ENCODE measurements at regions not wholly inside any gene's neighbourhood (a gene's known extent, or its start where the extent isn't known, plus 50 kb on each side); places are given as distances from the start of the nearest gene placed in this dataset.

GRCh38 chr3:70517124-70517890 lies 204.9 kb upstream of the MDFIC2 start:
- TF ChIP-seq, protein P1, sequence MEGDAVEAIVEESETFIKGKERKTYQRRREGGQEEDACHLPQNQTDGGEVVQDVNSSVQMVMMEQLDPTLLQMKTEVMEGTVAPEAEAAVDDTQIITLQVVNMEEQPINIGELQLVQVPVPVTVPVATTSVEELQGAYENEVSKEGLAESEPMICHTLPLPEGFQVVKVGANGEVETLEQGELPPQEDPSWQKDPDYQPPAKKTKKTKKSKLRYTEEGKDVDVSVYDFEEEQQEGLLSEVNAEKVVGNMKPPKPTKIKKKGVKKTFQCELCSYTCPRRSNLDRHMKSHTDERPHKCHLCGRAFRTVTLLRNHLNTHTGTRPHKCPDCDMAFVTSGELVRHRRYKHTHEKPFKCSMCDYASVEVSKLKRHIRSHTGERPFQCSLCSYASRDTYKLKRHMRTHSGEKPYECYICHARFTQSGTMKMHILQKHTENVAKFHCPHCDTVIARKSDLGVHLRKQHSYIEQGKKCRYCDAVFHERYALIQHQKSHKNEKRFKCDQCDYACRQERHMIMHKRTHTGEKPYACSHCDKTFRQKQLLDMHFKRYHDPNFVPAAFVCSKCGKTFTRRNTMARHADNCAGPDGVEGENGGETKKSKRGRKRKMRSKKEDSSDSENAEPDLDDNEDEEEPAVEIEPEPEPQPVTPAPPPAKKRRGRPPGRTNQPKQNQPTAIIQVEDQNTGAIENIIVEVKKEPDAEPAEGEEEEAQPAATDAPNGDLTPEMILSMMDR (IDR thresholded peaks at IDR 0.05; ENCODE audit: insufficient read depth in 1 of 2, low read depth in 1 of 2, low read length in 1 of 2, severe bottlenecking in 1 of 2, unreplicated experiment in 1 of 2), result no peak

GRCh38 chr3:70516076-70516475 lies 203.6 kb upstream of the MDFIC2 start:
- no peak for DNase-seq
- BruUV-seq (replicated peaks), result no TSS peak
- Histone ChIP-seq H3K4me1 (no peaks in the 10 kb centered on the region), H3K36me3 (ENCODE audit: control insufficient read depth, insufficient read depth, low read length) (no peaks in the 10 kb centered on the region), H3K9me3 (no peaks in the 10 kb centered on the region), H3K27me3 (replicated peaks; ENCODE audit: control insufficient read depth, insufficient read depth, low read length) (no peaks in the 10 kb centered on the region), H3K4me3 (ENCODE audit: low read depth, low read length) (no peak overlapping the region)
- H3K4me3 Mint-ChIP-seq (ENCODE audit: unreplicated experiment), result no peak overlapping the region
- intact Hi-C loops (cut with micrococcal nuclease; ENCODE audit: unreplicated experiment), result no loop called here
- CTCF ChIA-PET, result no interaction called here
- peaks cover 6% of the 10 kb centered on the region for H3K27me3 Mint-ChIP-seq (ENCODE audit: insufficient read depth, unreplicated experiment)
- TF ChIP-seq, protein P1 (IDR thresholded peaks at IDR 0.05; ENCODE audit: insufficient read depth in 1 of 2, low read depth in 1 of 2, low read length in 1 of 2, severe bottlenecking in 1 of 2, unreplicated experiment in 1 of 2), result no peak
- H3K9me3 Mint-ChIP-seq (ENCODE audit: unreplicated experiment), result no peaks in the 10 kb centered on the region
- no peak overlapping the region for H3K27ac Mint-ChIP-seq (ENCODE audit: unreplicated experiment)
- H3K4me1 Mint-ChIP-seq (ENCODE audit: low read depth, unreplicated experiment), result no peaks in the 10 kb centered on the region
- POLR2A ChIA-PET, result no interaction called here
- H3K36me3 Mint-ChIP-seq (ENCODE audit: insufficient read depth, unreplicated experiment), result no peaks in the 10 kb centered on the region

More at GRCh38 chr3:70517124-70517890, 204.9 kb upstream of the MDFIC2 start:
- Mint-ChIP-seq H3K9me3 (ENCODE audit: unreplicated experiment) (no peaks in the 10 kb centered on the region), H3K27me3 (ENCODE audit: insufficient read depth, unreplicated experiment) (peaks cover 6% of the 10 kb centered on the region), H3K27ac (ENCODE audit: unreplicated experiment) (no peak overlapping the region), H3K4me3 (ENCODE audit: unreplicated experiment) (no peak overlapping the region), H3K36me3 (ENCODE audit: insufficient read depth, unreplicated experiment) (no peaks in the 10 kb centered on the region), H3K4me1 (ENCODE audit: low read depth, unreplicated experiment) (no peaks in the 10 kb centered on the region)
- no peak overlapping the region for H3K4me3 ChIP-seq (ENCODE audit: low read depth, low read length)
- DNase-seq, result no peak
- no peaks in the 10 kb centered on the region for H3K27me3 ChIP-seq (replicated peaks; ENCODE audit: control insufficient read depth, insufficient read depth, low read length)
- H3K4me1 ChIP-seq, result no peaks in the 10 kb centered on the region
- no TSS peak for BruUV-seq (replicated peaks)
- no peaks in the 10 kb centered on the region for H3K36me3 ChIP-seq (ENCODE audit: control insufficient read depth, insufficient read depth, low read length)
- H3K9me3 ChIP-seq, result no peaks in the 10 kb centered on the region
- ChIA-PET POLR2A (no interaction called here), CTCF (no interaction called here)
- intact Hi-C loops (cut with micrococcal nuclease; ENCODE audit: unreplicated experiment), result no loop called here

GRCh38 chr3:70507486-70507885 lies 195.0 kb upstream of the MDFIC2 start:
- no peaks in the 10 kb centered on the region for H3K4me1 ChIP-seq
- Mint-ChIP-seq H3K4me3 (ENCODE audit: unreplicated experiment) (no peak overlapping the region), H3K36me3 (ENCODE audit: insufficient read depth, unreplicated experiment) (no peaks in the 10 kb centered on the region), H3K27me3 (ENCODE audit: insufficient read depth, unreplicated experiment) (peaks cover 16% of the 10 kb centered on the region), H3K27ac (ENCODE audit: unreplicated experiment) (no peak overlapping the region), H3K4me1 (ENCODE audit: low read depth, unreplicated experiment) (no peaks in the 10 kb centered on the region), H3K9me3 (ENCODE audit: unreplicated experiment) (no peaks in the 10 kb centered on the region)
- intact Hi-C loops (cut with micrococcal nuclease; ENCODE audit: unreplicated experiment), result no loop called here
- no peak for DNase-seq
- H3K9me3 ChIP-seq, result no peaks in the 10 kb centered on the region
- H3K36me3 ChIP-seq (ENCODE audit: control insufficient read depth, insufficient read depth, low read length), result no peaks in the 10 kb centered on the region
- TF ChIP-seq, protein P1 (IDR thresholded peaks at IDR 0.05; ENCODE audit: insufficient read depth in 1 of 2, low read depth in 1 of 2, low read length in 1 of 2, severe bottlenecking in 1 of 2, unreplicated experiment in 1 of 2), result no peak
- ChIA-PET POLR2A (no interaction called here), CTCF (no interaction called here)
- H3K27me3 ChIP-seq (replicated peaks; ENCODE audit: control insufficient read depth, insufficient read depth, low read length), result no peaks in the 10 kb centered on the region
- H3K4me3 ChIP-seq (ENCODE audit: low read depth, low read length), result no peak overlapping the region
- BruUV-seq (replicated peaks), result no TSS peak

Data from Caco-2 (cell line).